H1 (cell line): ENCODE measurements at regions not wholly inside any gene's neighbourhood (a gene's known extent, or its start where the extent isn't known, plus 50 kb on each side); places are given as distances from the start of the nearest gene placed in this dataset.
A peak's percentile ranks its signal among the peaks of the same experiment; 100 is the strongest.

Experiments used
- CTCF ChIA-PET: fragments of 300-600 bp; sonication (Branson Sonifier 250); formaldehyde crosslinking; loops from one replicate; lab custom pipeline; 2021; ENCODE audit not compliant: partially characterized antibody; lab: Charles Lee
- POLR2A ChIA-PET: fragments of 300-600 bp; sonication (Branson Sonifier 250); formaldehyde crosslinking; loops from one replicate; lab custom pipeline; 2021; ENCODE audit warnings: inconsistent platforms; ENCODE audit not compliant: partially characterized antibody; lab: Charles Lee
- DNase-seq, 2 experiments: peaks; one replicate each; pipeline versions ENCODE4 v3.0.0 to v3.0.0-alpha.2; 2010 to 2022; ENCODE audit warnings: low spot score in 2 of 2, low read depth in 1 of 2, mixed read lengths in 1 of 2
- FAIRE-seq: peaks from 2 replicates; lab custom pipeline; 2011; peaks lifted over from hg19 to GRCh38; lab: Jason Lieb, UNC
- H2AFZ ChIP-seq: 2 replicates; pipeline ENCODE4 v1.8.1; 2012; ENCODE audit warnings: low read length, inconsistent platforms
- H2AK5ac ChIP-seq: 2 replicates; pipeline ENCODE4 v1.6.1; 2013; ENCODE audit warnings: low read depth, low read length
- H2BK120ac ChIP-seq: replicated peaks from 2 replicates; pipeline ENCODE3; 2013; ENCODE audit warnings: low read depth, low read length, inconsistent platforms
- H2BK12ac ChIP-seq: 2 replicates; pipeline ENCODE4 v1.6.1; 2013; ENCODE audit warnings: low read depth, low read length
- H2BK15ac ChIP-seq: 2 replicates; pipeline ENCODE4 v1.6.1; 2013; ENCODE audit warnings: low read length
- H2BK20ac ChIP-seq: 2 replicates; pipeline ENCODE4 v1.6.1; 2013; ENCODE audit warnings: low read length
- H2BK5ac ChIP-seq: 2 replicates; pipeline ENCODE4 v1.6.1; 2013; ENCODE audit warnings: low read depth, low read length
- H3K14ac ChIP-seq: 2 replicates; pipeline ENCODE4 v1.6.1; 2013; ENCODE audit warnings: inconsistent platforms; ENCODE audit not compliant: insufficient read length
- H3K18ac ChIP-seq: 2 replicates; pipeline ENCODE4 v1.6.1; 2013; ENCODE audit warnings: low read length; ENCODE audit errors: extremely low read depth
- H3K23ac ChIP-seq: 2 replicates; pipeline ENCODE4 v1.6.1; 2013; ENCODE audit warnings: inconsistent platforms; ENCODE audit not compliant: insufficient read length
- H3K23me2 ChIP-seq: 2 replicates; pipeline ENCODE4 v1.6.1; 2013; ENCODE audit warnings: low read depth, low read length
- H3K27ac ChIP-seq: 2 replicates; pipeline ENCODE4 v1.6.1; 2011; ENCODE audit warnings: low read depth, low read length, inconsistent platforms
- H3K27me3 ChIP-seq, 4 experiments: replicated peaks in 1 of 4; 1 replicate in 1 of 4; 2 replicates in 3 of 4; pipeline versions ENCODE4 v1.6.1 to v1.8.1; 2011 to 2013; ENCODE audit warnings: low read length in 3 of 4, mild to moderate bottlenecking in 3 of 4, inconsistent platforms in 2 of 4, mixed read lengths in 2 of 4, moderate library complexity in 1 of 4; ENCODE audit not compliant: control insufficient read depth in 3 of 4, insufficient read depth in 3 of 4; ENCODE audit errors: extremely low read depth in 1 of 4
- H3K36me3 ChIP-seq, 4 experiments: 2 replicates each; pipeline versions ENCODE4 v1.6.1 to v1.8.1; 2011 to 2013; ENCODE audit warnings: mild to moderate bottlenecking in 4 of 4, low read length in 3 of 4, moderate library complexity in 2 of 4, control low read depth in 1 of 4, inconsistent platforms in 1 of 4; ENCODE audit not compliant: insufficient read depth in 4 of 4, control insufficient read depth in 2 of 4
- H3K4ac ChIP-seq: replicated peaks from 2 replicates; pipeline ENCODE3; 2013; ENCODE audit warnings: low read length, low read depth, mixed read lengths, inconsistent platforms; ENCODE audit not compliant: insufficient read length
- H3K4me1 ChIP-seq, 4 experiments: replicated peaks in 1 of 4; 1 replicate in 1 of 4; 2 replicates in 3 of 4; pipeline versions ENCODE4 v1.6.1 to v1.8.1; 2011 to 2013; ENCODE audit warnings: low read length in 3 of 4, inconsistent platforms in 2 of 4, mixed read lengths in 1 of 4; ENCODE audit not compliant: insufficient read depth in 4 of 4, control insufficient read depth in 3 of 4
- H3K4me2 ChIP-seq, 2 experiments: 2 replicates each; pipeline versions ENCODE4 v1.6.1 to v1.8.1; 2011 to 2013; ENCODE audit warnings: low read depth in 2 of 2, low read length in 2 of 2, control low read depth in 1 of 2, inconsistent platforms in 1 of 2, mild to moderate bottlenecking in 1 of 2; ENCODE audit not compliant: insufficient read depth in 1 of 2
- H3K4me3 ChIP-seq, 4 experiments: fragments of 200-600, 300-600 bp in 1 of 4; sonication (generic), shearing (Covaris generic), sonication (Bioruptor Twin) in 1 of 4; 2 replicates each; pipeline versions ENCODE4 v1.5.1 to v1.8.1; 2011 to 2016; ENCODE audit warnings: low read length in 4 of 4, low read depth in 3 of 4, control low read depth in 2 of 4, inconsistent platforms in 2 of 4, mild to moderate bottlenecking in 2 of 4, mixed read lengths in 1 of 4, moderate library complexity in 1 of 4; ENCODE audit not compliant: insufficient read depth in 2 of 4; ENCODE audit errors: extremely low read depth in 1 of 4
- H3K56ac ChIP-seq: replicated peaks from 2 replicates; pipeline ENCODE3; 2013; ENCODE audit warnings: low read depth, mild to moderate bottlenecking, mixed read lengths, low read length, inconsistent platforms; ENCODE audit not compliant: insufficient read length
- H3K79me1 ChIP-seq: 2 replicates; pipeline ENCODE4 v1.6.1; 2013; ENCODE audit warnings: low read depth, low read length, control low read depth
- H3K79me2 ChIP-seq, 2 experiments: 2 replicates each; pipeline versions ENCODE4 v1.6.1 to v1.8.1; 2012 to 2013; ENCODE audit warnings: low read length in 2 of 2, mild to moderate bottlenecking in 2 of 2, inconsistent platforms in 1 of 2; ENCODE audit not compliant: insufficient read depth in 2 of 2, control insufficient read depth in 1 of 2
- H3K9ac ChIP-seq, 4 experiments: replicated peaks in 1 of 4; 1 replicate in 1 of 4; 2 replicates in 3 of 4; pipeline versions ENCODE4 v1.6.1 to v1.8.1; 2011 to 2013; ENCODE audit warnings: low read depth in 3 of 4, low read length in 3 of 4, control low read depth in 2 of 4, mild to moderate bottlenecking in 2 of 4, moderate library complexity in 2 of 4, inconsistent platforms in 1 of 4; ENCODE audit errors: extremely low read depth in 1 of 4
- H3K9me3 ChIP-seq, 2 experiments: 2 replicates each; pipeline versions ENCODE4 v1.6.1 to v1.8.1; 2012 to 2013; ENCODE audit warnings: mild to moderate bottlenecking in 2 of 2, moderate library complexity in 2 of 2, control low read depth in 1 of 2, inconsistent platforms in 1 of 2, low read depth in 1 of 2, low read length in 1 of 2, mixed read lengths in 1 of 2; ENCODE audit not compliant: insufficient read depth in 2 of 2
- H4K20me1 ChIP-seq, 2 experiments: replicated peaks in 1 of 2; 2 replicates each; pipeline versions ENCODE3 to v1.8.1; 2011 to 2013; ENCODE audit warnings: inconsistent platforms in 2 of 2, low read length in 2 of 2, mild to moderate bottlenecking in 1 of 2; ENCODE audit not compliant: insufficient read depth in 2 of 2, control insufficient read depth in 1 of 2
- H4K5ac ChIP-seq: 2 replicates; pipeline ENCODE4 v1.6.1; 2013; ENCODE audit warnings: low read length, low read depth, mixed read lengths, inconsistent platforms; ENCODE audit not compliant: insufficient read length
- H4K8ac ChIP-seq: 2 replicates; pipeline ENCODE4 v1.8.0; 2013; ENCODE audit warnings: mild to moderate bottlenecking, moderate library complexity, low read length, inconsistent platforms; ENCODE audit not compliant: insufficient read depth; ENCODE audit errors: extremely low read depth
- H4K91ac ChIP-seq: replicated peaks from 2 replicates; pipeline ENCODE3; 2013; ENCODE audit warnings: low read length, mixed read lengths, inconsistent platforms; ENCODE audit not compliant: insufficient read length
- BACH1 ChIP-seq: IDR thresholded peaks from 2 replicates; pipeline ENCODE4 v1.6.1; 2012; ENCODE audit warnings: low read length, improper control_type of control experiment
- CHD2 ChIP-seq: IDR thresholded peaks from 2 replicates; pipeline ENCODE4 v1.6.1; 2012; ENCODE audit warnings: low read length, improper control_type of control experiment
- EZH2 ChIP-seq: fragments of 200-600 bp; sonication (generic); IDR thresholded peaks from 2 replicates; pipeline ENCODE4 v1.7.1; 2012; ENCODE audit warnings: low read depth, mild to moderate bottlenecking, moderate library complexity, low read length, inconsistent platforms; ENCODE audit not compliant: severe bottlenecking
- GABPA ChIP-seq: IDR thresholded peaks from 2 replicates; pipeline ENCODE4 v1.6.1; 2011; ENCODE audit warnings: mild to moderate bottlenecking, low read length, moderate library complexity, borderline replicate concordance; ENCODE audit not compliant: insufficient read depth
- POLR2A ChIP-seq, 2 experiments: IDR thresholded peaks; 1 replicate in 1 of 2; 2 replicates in 1 of 2; pipeline ENCODE4 v1.6.1; 2011; ENCODE audit warnings: low read depth in 2 of 2, low read length in 2 of 2, mild to moderate bottlenecking in 2 of 2; ENCODE audit errors: control extremely low read depth in 1 of 2

DNA sequence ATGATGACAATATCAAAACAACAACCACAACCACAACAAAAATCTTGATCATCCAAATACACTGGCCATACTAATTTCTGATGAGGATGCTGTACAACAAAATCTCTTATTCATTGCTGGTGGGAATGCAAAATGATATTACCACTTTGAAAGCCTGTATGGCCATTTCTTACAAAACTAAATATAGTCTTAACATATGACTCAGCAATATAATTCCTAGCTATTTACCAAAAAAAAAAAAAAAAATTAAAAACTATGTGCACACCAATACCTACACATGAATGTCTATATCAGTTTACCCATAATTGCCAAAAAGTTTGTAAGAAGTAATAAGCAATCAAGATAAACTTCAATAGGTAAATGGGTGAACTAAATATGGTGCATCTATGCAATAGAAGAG, 1379.7 kb downstream of the CDH11 start:
- H2BK15ac ChIP-seq = no peak overlapping the region
- no peak overlapping the region for H3K18ac ChIP-seq
- no peak for FAIRE-seq
- H2BK120ac ChIP-seq = no peak overlapping the region
- H2BK5ac ChIP-seq = no peak overlapping the region
- no peaks in the 10 kb centered on the region; a peak in 1 of 8 replicates for H3K36me3 ChIP-seq
- no peak overlapping the region for H3K56ac ChIP-seq
- H2AFZ ChIP-seq = no peak overlapping the region
- no peaks in the 10 kb centered on the region for H3K23me2 ChIP-seq
- H3K4me1 ChIP-seq = no peaks in the 10 kb centered on the region
- H2AK5ac ChIP-seq = no peak overlapping the region
- no peak overlapping the region for H3K4me2 ChIP-seq
- no peak for TF ChIP-seq CHD2
- no peak for TF ChIP-seq EZH2
- 0 out of 2 replicates have a peak, but pooled peaks have one; percentile 13 for TF ChIP-seq BACH1
- TF ChIP-seq GABPA = no peak
- no peak for TF ChIP-seq POLR2A (IDR thresholded peaks at IDR 0.05; ENCODE audit: control extremely low read depth in 1 of 2, low read depth in 2 of 2, low read length in 2 of 2)
- H4K5ac ChIP-seq = no peak overlapping the region
- H4K8ac ChIP-seq = no peak overlapping the region
- DNase-seq = no peak
- no peaks in the 10 kb centered on the region for H3K79me1 ChIP-seq
- H3K27me3 ChIP-seq = no peaks in the 10 kb centered on the region
- H3K4ac ChIP-seq = no peak overlapping the region
- H3K9ac ChIP-seq = no peak overlapping the region
- H2BK20ac ChIP-seq = no peak overlapping the region
- CTCF ChIA-PET = interaction anchor here (0.7 kb wide), 1 partner anchor 239 kb away, joined by 6 read pairs; no protein-coding TSS in a partner anchor
- no peak overlapping the region for H3K4me3 ChIP-seq
- POLR2A ChIA-PET = no interaction called here
- no peaks in the 10 kb centered on the region for H3K9me3 ChIP-seq
- H4K91ac ChIP-seq = no peak overlapping the region
- no peak overlapping the region for H3K27ac ChIP-seq
- no peak overlapping the region for H3K23ac ChIP-seq
- H4K20me1 ChIP-seq = no peaks in the 10 kb centered on the region
- H3K79me2 ChIP-seq = no peaks in the 10 kb centered on the region
- H2BK12ac ChIP-seq = no peak overlapping the region
- no peak overlapping the region for H3K14ac ChIP-seq
